Tibial nerve (tissue), 4 donors: ENCODE measurements at regions not wholly inside any gene's neighbourhood (a gene's known extent, or its start where the extent isn't known, plus 50 kb on each side); places are given as distances from the start of the nearest gene placed in this dataset.
"Not testable (repeated sequence)": the region's sequence is repeated elsewhere in the genome, so short reads cannot be mapped to it uniquely, and the experiment has no call there.

Experiments
- DNase-seq, 2 donors: peaks; one replicate each; pipeline ENCODE4 v3.0.0-alpha.2; 2019; ENCODE audit warnings: low spot score in 2 of 2
- H3K27ac ChIP-seq, 4 donors: fragments of 200-600 bp; sonication (generic) in 3 of 4; one replicate each; pipeline ENCODE4 v1.5.1; 2017 to 2019; ENCODE audit warnings: mild to moderate bottlenecking in 1 of 4
- H3K27me3 ChIP-seq, 2 donors: fragments of 200-600 bp; sonication (generic) in 1 of 2; one replicate each; pipeline versions ENCODE4 v1.5.1 to v1.6.0; 2017 to 2019
- H3K36me3 ChIP-seq, 3 donors: fragments of 200-600 bp; sonication (generic); one replicate each; pipeline ENCODE4 v1.5.1; 2018 to 2019
- H3K4me1 ChIP-seq, 4 donors: fragments of 200-600 bp; sonication (generic) in 3 of 4; one replicate each; pipeline ENCODE4 v1.5.1; 2017 to 2019
- H3K4me3 ChIP-seq, 4 donors: fragments of 200-600 bp; sonication (generic) in 3 of 4; one replicate each; pipeline ENCODE4 v1.5.1; 2017 to 2019; ENCODE audit warnings: mild to moderate bottlenecking in 1 of 4, moderate library complexity in 1 of 4
- H3K9me3 ChIP-seq, 4 donors: fragments of 200-600 bp; sonication (generic) in 3 of 4; one replicate each; pipeline ENCODE4 v1.5.1; 2017 to 2019
- EP300 ChIP-seq, 2 donors: sonication (generic); formaldehyde crosslinking; IDR thresholded peaks; one replicate each; pipeline ENCODE4 v1.6.1; 2017; ENCODE audit warnings: antibody characterized with exemption in 2 of 2, mild to moderate bottlenecking in 1 of 2
- POLR2A ChIP-seq, 2 donors: fragments of 450-650 bp; IDR thresholded peaks; one replicate each; pipeline ENCODE4 v1.6.1; 2017; ENCODE audit warnings: antibody characterized with exemption in 2 of 2, mild to moderate bottlenecking in 2 of 2, moderate library complexity in 2 of 2
- WGBS, 2 donors: methylation state at CpG; one replicate each; pipeline ENCODE4 v1.1.5; 2018; 5-methylcytosine and 5-hydroxymethylcytosine counted together
- TF ChIP-seq, protein P1 (sequence below), 5 experiments: fragments of 200-600 bp in 3 of 5; fragments of 450-650 bp in 2 of 5; sonication (generic) in 3 of 5; IDR thresholded peaks; one replicate each; pipeline ENCODE4 v1.5.1; 2016 to 2019; ENCODE audit warnings: antibody characterized with exemption in 5 of 5, mild to moderate bottlenecking in 3 of 5, moderate library complexity in 2 of 5

DNA sequence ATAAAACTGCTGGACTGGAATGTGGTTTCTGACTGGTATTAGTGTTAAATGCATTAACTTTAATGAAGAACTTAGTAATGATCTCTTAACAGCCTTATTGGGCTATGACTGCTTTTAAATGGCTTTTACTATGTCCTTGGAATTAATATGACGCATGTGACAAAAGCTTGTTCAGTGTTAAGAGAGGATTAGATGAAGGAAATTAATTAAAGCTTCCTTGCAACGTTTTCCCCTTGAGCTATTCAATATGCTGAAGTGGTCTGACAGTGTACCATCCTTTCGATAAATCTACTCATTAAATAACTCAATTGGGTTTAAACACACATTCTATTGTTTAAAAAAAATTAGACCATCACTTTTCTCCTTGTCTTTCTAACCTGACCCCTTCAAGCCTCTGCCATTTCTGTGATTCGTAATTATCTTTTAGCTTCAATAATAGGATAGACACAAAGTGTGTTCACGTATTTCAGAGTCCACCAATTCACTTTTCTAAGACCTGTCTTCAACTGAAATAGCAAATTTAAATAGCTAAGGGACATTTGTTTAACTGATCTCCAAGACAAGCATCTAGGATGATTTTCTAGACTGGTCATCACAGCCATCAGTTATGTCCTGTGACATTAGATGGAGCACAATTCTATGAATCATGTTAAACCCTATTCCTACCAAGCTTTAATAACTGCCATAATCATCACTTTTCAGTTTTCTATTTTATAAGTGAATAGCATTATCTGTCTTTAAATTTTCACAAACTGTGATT is 1258.0 kb upstream of the CDH9 start:
- Histone ChIP-seq H3K4me1 (no peaks in the 10 kb centered on the region), H3K27me3 (no peaks in the 10 kb centered on the region), H3K4me3 (no peak overlapping the region), H3K36me3 (no peaks in the 10 kb centered on the region), H3K27ac (no peak overlapping the region), H3K9me3 (peaks cover 0 to 5% (median 0%) of the 10 kb centered on the region in 4 donors)
- 78 to 82% methylated on average over 5 of the region's 5 CpGs for WGBS, 2 donors
- no peak for DNase-seq
- TF ChIP-seq, protein P1, sequence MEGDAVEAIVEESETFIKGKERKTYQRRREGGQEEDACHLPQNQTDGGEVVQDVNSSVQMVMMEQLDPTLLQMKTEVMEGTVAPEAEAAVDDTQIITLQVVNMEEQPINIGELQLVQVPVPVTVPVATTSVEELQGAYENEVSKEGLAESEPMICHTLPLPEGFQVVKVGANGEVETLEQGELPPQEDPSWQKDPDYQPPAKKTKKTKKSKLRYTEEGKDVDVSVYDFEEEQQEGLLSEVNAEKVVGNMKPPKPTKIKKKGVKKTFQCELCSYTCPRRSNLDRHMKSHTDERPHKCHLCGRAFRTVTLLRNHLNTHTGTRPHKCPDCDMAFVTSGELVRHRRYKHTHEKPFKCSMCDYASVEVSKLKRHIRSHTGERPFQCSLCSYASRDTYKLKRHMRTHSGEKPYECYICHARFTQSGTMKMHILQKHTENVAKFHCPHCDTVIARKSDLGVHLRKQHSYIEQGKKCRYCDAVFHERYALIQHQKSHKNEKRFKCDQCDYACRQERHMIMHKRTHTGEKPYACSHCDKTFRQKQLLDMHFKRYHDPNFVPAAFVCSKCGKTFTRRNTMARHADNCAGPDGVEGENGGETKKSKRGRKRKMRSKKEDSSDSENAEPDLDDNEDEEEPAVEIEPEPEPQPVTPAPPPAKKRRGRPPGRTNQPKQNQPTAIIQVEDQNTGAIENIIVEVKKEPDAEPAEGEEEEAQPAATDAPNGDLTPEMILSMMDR (IDR thresholded peaks at IDR 0.05): no peak
- no peak for TF ChIP-seq EP300 (IDR thresholded peaks at IDR 0.05)
- no peak for TF ChIP-seq POLR2A (IDR thresholded peaks at IDR 0.05)

DNA sequence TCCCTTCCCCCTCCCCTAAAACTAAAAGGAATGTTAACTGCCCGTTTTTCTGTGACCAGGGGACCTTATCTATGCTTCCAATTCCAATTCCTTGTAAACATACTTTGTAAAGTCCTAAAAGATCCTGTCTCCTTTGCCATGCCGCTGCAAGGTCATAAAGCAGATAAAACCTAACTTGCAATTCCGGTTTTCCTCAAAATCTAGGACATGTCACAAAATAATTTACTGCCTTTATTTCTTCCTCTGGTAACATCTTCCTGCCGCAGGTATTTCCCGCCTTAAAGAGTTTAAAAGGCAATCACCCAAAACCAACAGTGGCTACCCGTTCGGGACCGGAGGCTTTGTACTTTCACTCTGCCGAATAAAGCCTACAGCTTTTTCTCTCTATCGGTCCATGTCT is 1248.6 kb upstream of the CDH9 start:
- WGBS, 2 donors: 76 to 77% methylated on average over 10 of the region's 10 CpGs
- not testable (repeated sequence) for H3K9me3 ChIP-seq, H3K27me3 ChIP-seq, H3K4me3 ChIP-seq, H3K36me3 ChIP-seq, H3K4me1 ChIP-seq, DNase-seq, H3K27ac ChIP-seq

DNA sequence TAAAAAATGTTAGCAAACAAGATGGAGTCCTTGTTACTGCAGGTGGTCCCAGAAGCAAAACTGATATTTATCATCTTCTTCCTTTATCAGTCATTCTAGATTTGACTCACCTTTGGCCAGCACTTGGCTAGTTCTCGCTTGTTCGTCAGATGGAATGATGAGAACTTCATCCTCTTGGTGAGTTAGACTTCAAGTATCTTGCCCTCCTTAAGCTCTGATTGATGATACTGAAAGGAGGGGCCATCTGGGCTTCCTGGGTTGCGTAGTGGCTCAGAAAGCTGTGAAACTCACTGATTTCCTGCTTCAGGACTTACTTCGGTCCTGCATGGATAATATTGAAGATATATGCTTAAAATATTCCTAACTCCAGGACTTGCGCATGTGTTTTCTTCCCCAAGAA is 1248.2 kb upstream of the CDH9 start:
- no peaks in the 10 kb centered on the region for H3K36me3 ChIP-seq
- H3K4me1 ChIP-seq: no peaks in the 10 kb centered on the region
- H3K4me3 ChIP-seq: no peak overlapping the region
- no peak overlapping the region for H3K27ac ChIP-seq
- DNase-seq: no peak
- 90 to 94% methylated on average over 5 of the region's 5 CpGs for WGBS, 2 donors
- H3K9me3 ChIP-seq: no peaks in the 10 kb centered on the region
- TF ChIP-seq EP300 (IDR thresholded peaks at IDR 0.05) (no peak), POLR2A (IDR thresholded peaks at IDR 0.05) (no peak)
- TF ChIP-seq, protein P1 (IDR thresholded peaks at IDR 0.05): no peak
- no peaks in the 10 kb centered on the region for H3K27me3 ChIP-seq

DNA sequence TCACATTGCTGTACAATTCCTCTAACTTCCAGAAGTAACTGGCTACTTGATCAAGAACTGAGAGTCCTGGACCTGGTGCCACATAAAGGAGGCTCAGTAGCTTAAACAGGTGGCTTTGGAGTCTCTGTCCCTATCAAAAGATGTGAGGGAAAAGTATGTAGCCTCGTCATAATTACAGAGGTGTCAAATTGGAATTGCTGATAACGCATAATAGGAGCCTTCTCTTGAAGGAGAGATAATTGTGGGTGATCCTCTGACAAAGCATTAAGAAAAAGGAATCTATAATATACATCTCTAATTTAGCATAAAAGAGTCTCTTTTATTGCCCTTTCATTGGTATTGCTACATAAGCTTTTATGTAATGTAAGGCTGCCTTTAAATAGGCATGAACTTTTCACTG is 1246.4 kb upstream of the CDH9 start:
- no peak for DNase-seq
- Histone ChIP-seq H3K27me3 (no peaks in the 10 kb centered on the region), H3K4me1 (no peaks in the 10 kb centered on the region), H3K36me3 (no peaks in the 10 kb centered on the region), H3K4me3 (no peak overlapping the region), H3K27ac (no peak overlapping the region), H3K9me3 (no peaks in the 10 kb centered on the region)
- TF ChIP-seq EP300 (IDR thresholded peaks at IDR 0.05) (no peak), POLR2A (IDR thresholded peaks at IDR 0.05) (no peak)
- TF ChIP-seq, protein P1 (IDR thresholded peaks at IDR 0.05): no peak
- WGBS, 2 donors: 90 to 95% methylated on average over 2 of the region's 2 CpGs

DNA sequence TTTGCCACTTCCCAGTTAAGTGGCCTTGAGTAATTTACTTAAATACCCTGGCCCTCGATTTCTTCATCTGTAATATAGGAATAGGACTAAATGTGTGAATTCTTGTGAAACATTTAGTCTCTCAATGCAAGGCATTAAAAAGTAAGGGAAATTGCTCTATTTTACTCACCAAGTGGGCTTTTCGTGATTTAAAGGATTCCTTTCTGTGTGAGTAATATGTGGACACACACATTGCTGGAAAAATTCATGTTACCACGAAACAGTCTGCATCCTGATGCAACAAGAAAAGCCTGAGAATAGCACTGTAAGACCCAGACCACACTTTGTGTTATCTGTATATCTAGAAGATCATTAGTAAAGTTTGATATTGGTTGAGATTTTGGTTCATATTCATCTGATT is 1243.0 kb upstream of the CDH9 start:
- H3K27me3 ChIP-seq: no peaks in the 10 kb centered on the region
- no peaks in the 10 kb centered on the region for H3K36me3 ChIP-seq
- H3K9me3 ChIP-seq: no peaks in the 10 kb centered on the region
- WGBS, 2 donors: 45 to 55% methylated on average over 3 of the region's 3 CpGs
- DNase-seq: no peak
- TF ChIP-seq POLR2A (IDR thresholded peaks at IDR 0.05): no peak
- TF ChIP-seq EP300 (IDR thresholded peaks at IDR 0.05): no peak
- TF ChIP-seq, protein P1 (IDR thresholded peaks at IDR 0.05): no peak
- peaks cover 0 to 8% (median 0%) of the 10 kb centered on the region in 4 donors for H3K4me1 ChIP-seq
- no peak overlapping the region for H3K27ac ChIP-seq
- H3K4me3 ChIP-seq: no peak overlapping the region
